SJSA1 (cell line): ENCODE measurements at regions not wholly inside any gene's neighbourhood (a gene's known extent, or its start where the extent isn't known, plus 50 kb on each side); places are given as distances from the start of the nearest gene placed in this dataset.
"Not testable (repeated sequence)": the region's sequence is repeated elsewhere in the genome, so short reads cannot be mapped to it uniquely, and the experiment has no call there.

ENCODE experiments used
- DNase-seq, 2 experiments: peaks; one replicate each; pipeline ENCODE4 v3.0.0-alpha.2; 2015 to 2020; ENCODE audit warnings: low spot score in 2 of 2, low read depth in 1 of 2
- H3K27ac ChIP-seq: fragments of 250-450 bp; sonication (Bioruptor Pico); 2 replicates; pipeline ENCODE4 v1.5.1; 2020; ENCODE audit warnings: mild to moderate bottlenecking, moderate library complexity
- H3K27me3 ChIP-seq: fragments of 250-450 bp; sonication (Bioruptor Pico); replicated peaks from 2 replicates; pipeline ENCODE4 v1.5.1; 2020; ENCODE audit warnings: mild to moderate bottlenecking, moderate library complexity
- H3K36me3 ChIP-seq: fragments of 250-450 bp; sonication (Bioruptor Pico); 2 replicates; pipeline ENCODE4 v1.5.1; 2020; ENCODE audit warnings: mild to moderate bottlenecking
- H3K4me1 ChIP-seq: fragments of 250-450 bp; sonication (Bioruptor Pico); replicated peaks from 2 replicates; pipeline ENCODE4 v1.6.1; 2021; ENCODE audit warnings: mild to moderate bottlenecking
- H3K4me3 ChIP-seq: fragments of 250-450 bp; sonication (Bioruptor Pico); 2 replicates; pipeline ENCODE4 v1.5.1; 2020; ENCODE audit warnings: mild to moderate bottlenecking
- H3K9me3 ChIP-seq: fragments of 250-450 bp; sonication (Bioruptor Pico); replicated peaks from 2 replicates; pipeline ENCODE4 v1.5.1; 2020; ENCODE audit warnings: mild to moderate bottlenecking

GRCh38 chr5:72600391-72600981, 93.3 kb upstream of the ZNF366 start:
- DNase-seq, result peak; percentile 79 to 84
- H3K27me3 ChIP-seq, result no peaks in the 10 kb centered on the region
- H3K4me3 ChIP-seq, result no peak overlapping the region
- peak overlapping the region; percentile 80 for H3K27ac ChIP-seq
- H3K9me3 ChIP-seq, result 0 out of 2 replicates have a peak, but pooled peaks cover 5% of the 10 kb centered on the region
- peaks cover 65% of the 10 kb centered on the region for H3K4me1 ChIP-seq
- no peaks in the 10 kb centered on the region for H3K36me3 ChIP-seq

- Histone ChIP-seq H3K4me1 (peaks cover 65% of the 10 kb centered on the region), H3K9me3 (0 out of 2 replicates have a peak, but pooled peaks cover 5% of the 10 kb centered on the region), H3K27me3 (no peaks in the 10 kb centered on the region), H3K27ac (peak overlapping the region; percentile 80), H3K4me3 (no peak overlapping the region), H3K36me3 (no peaks in the 10 kb centered on the region)
- DNase-seq, result peak; percentile 51 to 54
These were observed 92.5 kb upstream of the ZNF366 start for GRCh38 chr5:72599519-72600370.

GRCh38 chr5:72599065-72599433, 91.8 kb upstream of the ZNF366 start:
- peak overlapping the region; percentile 80 for H3K27ac ChIP-seq
- H3K27me3 ChIP-seq, result no peaks in the 10 kb centered on the region
- 0 out of 2 replicates have a peak, but pooled peaks cover 5% of the 10 kb centered on the region for H3K9me3 ChIP-seq
- DNase-seq, result no peak
- H3K4me1 ChIP-seq, result peaks cover 65% of the 10 kb centered on the region
- H3K4me3 ChIP-seq, result no peak overlapping the region
- no peaks in the 10 kb centered on the region for H3K36me3 ChIP-seq

GRCh38 chr5:72598401-72599064, 91.3 kb upstream of the ZNF366 start:
- Histone ChIP-seq H3K27me3 (no peaks in the 10 kb centered on the region), H3K4me3 (no peak overlapping the region), H3K9me3 (0 out of 2 replicates have a peak, but pooled peaks cover 5% of the 10 kb centered on the region), H3K36me3 (no peaks in the 10 kb centered on the region), H3K27ac (peak overlapping the region; percentile 80), H3K4me1 (peaks cover 65% of the 10 kb centered on the region)
- peak in 1 of 2 experiments; percentile 20 for DNase-seq

GRCh38 chr5:72597456-72597948, 90.3 kb upstream of the ZNF366 start:
- peak overlapping the region; percentile 80 for H3K27ac ChIP-seq
- H3K4me3 ChIP-seq, result no peak overlapping the region
- 0 out of 2 replicates have a peak, but pooled peaks cover 5% of the 10 kb centered on the region for H3K9me3 ChIP-seq

GRCh38 chr5:72596956-72597355, 89.7 kb upstream of the ZNF366 start:
- no peaks in the 10 kb centered on the region for H3K36me3 ChIP-seq
- DNase-seq, result no peak
- H3K27ac ChIP-seq, result peak overlapping the region; percentile 80
- peaks cover 51% of the 10 kb centered on the region for H3K4me1 ChIP-seq
- H3K4me3 ChIP-seq, result no peak overlapping the region
- 0 out of 2 replicates have a peak, but pooled peaks cover 5% of the 10 kb centered on the region for H3K9me3 ChIP-seq
- no peaks in the 10 kb centered on the region for H3K27me3 ChIP-seq

More at GRCh38 chr5:72597456-72597948, 90.3 kb upstream of the ZNF366 start:
- peak; percentile 53 to 60 for DNase-seq
- Histone ChIP-seq H3K36me3 (no peaks in the 10 kb centered on the region), H3K4me1 (peaks cover 56% of the 10 kb centered on the region), H3K27me3 (no peaks in the 10 kb centered on the region)

- peaks cover 6% of the 10 kb centered on the region; the same call in 1 of the 2 replicates for H3K9me3 ChIP-seq
- H3K4me1 ChIP-seq, result peaks cover 20% of the 10 kb centered on the region
- no peaks in the 10 kb centered on the region for H3K27me3 ChIP-seq
- no peak overlapping the region for H3K27ac ChIP-seq
- H3K4me3 ChIP-seq, result no peak overlapping the region
- no peak for DNase-seq
- H3K36me3 ChIP-seq, result no peaks in the 10 kb centered on the region
These were observed 81.4 kb upstream of the ZNF366 start for GRCh38 chr5:72588640-72589039.

GRCh38 chr5:72587661-72588308, 80.6 kb upstream of the ZNF366 start:
- Histone ChIP-seq H3K9me3 (peaks cover 6% of the 10 kb centered on the region; the same call in 1 of the 2 replicates), H3K27me3 (no peaks in the 10 kb centered on the region), H3K36me3 (no peaks in the 10 kb centered on the region), H3K4me1 (peaks cover 20% of the 10 kb centered on the region), H3K4me3 (no peak overlapping the region), H3K27ac (peak overlapping the region; percentile 22; the same call in 1 of the 2 replicates)
- DNase-seq, result peak in 1 of 2 experiments; percentile 28

GRCh38 chr5:72586788-72587530, 79.7 kb upstream of the ZNF366 start:
- no peaks in the 10 kb centered on the region for H3K36me3 ChIP-seq
- peaks cover 20% of the 10 kb centered on the region for H3K4me1 ChIP-seq
- peak in 1 of 2 experiments; percentile 42 for DNase-seq
- peaks cover 6% of the 10 kb centered on the region; the same call in 1 of the 2 replicates for H3K9me3 ChIP-seq
- no peaks in the 10 kb centered on the region for H3K27me3 ChIP-seq
- peak overlapping the region; percentile 22; the same call in 1 of the 2 replicates for H3K27ac ChIP-seq
- no peak overlapping the region for H3K4me3 ChIP-seq

- Histone ChIP-seq H3K4me3 (no peak overlapping the region), H3K36me3 (no peaks in the 10 kb centered on the region), H3K4me1 (peaks cover 20% of the 10 kb centered on the region), H3K27me3 (no peaks in the 10 kb centered on the region), H3K9me3 (peaks cover 6% of the 10 kb centered on the region; the same call in 1 of the 2 replicates), H3K27ac (no peak overlapping the region)
- no peak for DNase-seq
These were observed 77.3 kb upstream of the ZNF366 start for GRCh38 chr5:72584466-72584865.

- H3K4me3 ChIP-seq, H3K9me3 ChIP-seq, DNase-seq, H3K27me3 ChIP-seq, H3K27ac ChIP-seq, H3K4me1 ChIP-seq, H3K36me3 ChIP-seq: not testable (repeated sequence)
These were observed 72.1 kb upstream of the ZNF366 start for GRCh38 chr5:72579290-72579689.

- DNase-seq, result no peak
- Histone ChIP-seq H3K27ac (no peak overlapping the region), H3K27me3 (no peaks in the 10 kb centered on the region), H3K4me1 (no peaks in the 10 kb centered on the region), H3K4me3 (no peak overlapping the region), H3K9me3 (no peaks in the 10 kb centered on the region), H3K36me3 (no peaks in the 10 kb centered on the region)
These were observed 65.1 kb upstream of the ZNF366 start for GRCh38 chr5:72572236-72572765.
